Uterus (tissue), 2 donors: ENCODE measurements at regions not wholly inside any gene's neighbourhood (a gene's known extent, or its start where the extent isn't known, plus 50 kb on each side); places are given as distances from the start of the nearest gene placed in this dataset.

Experiments
- POLR2A ChIP-seq, 2 donors: fragments of 450-650 bp; IDR thresholded peaks; one replicate each; pipeline ENCODE4 v1.6.1; 2016; ENCODE audit warnings: antibody characterized with exemption in 2 of 2, mild to moderate bottlenecking in 1 of 2, moderate library complexity in 1 of 2
- TF ChIP-seq, protein P1 (sequence below), 4 experiments: fragments of 200-600 bp in 2 of 4; fragments of 450-650 bp in 2 of 4; sonication (generic) in 2 of 4; IDR thresholded peaks; one replicate each; pipeline ENCODE4 v1.5.1; 2016 to 2019; ENCODE audit warnings: antibody characterized with exemption in 4 of 4, mild to moderate bottlenecking in 2 of 4, moderate library complexity in 1 of 4

- TF ChIP-seq, protein P1, sequence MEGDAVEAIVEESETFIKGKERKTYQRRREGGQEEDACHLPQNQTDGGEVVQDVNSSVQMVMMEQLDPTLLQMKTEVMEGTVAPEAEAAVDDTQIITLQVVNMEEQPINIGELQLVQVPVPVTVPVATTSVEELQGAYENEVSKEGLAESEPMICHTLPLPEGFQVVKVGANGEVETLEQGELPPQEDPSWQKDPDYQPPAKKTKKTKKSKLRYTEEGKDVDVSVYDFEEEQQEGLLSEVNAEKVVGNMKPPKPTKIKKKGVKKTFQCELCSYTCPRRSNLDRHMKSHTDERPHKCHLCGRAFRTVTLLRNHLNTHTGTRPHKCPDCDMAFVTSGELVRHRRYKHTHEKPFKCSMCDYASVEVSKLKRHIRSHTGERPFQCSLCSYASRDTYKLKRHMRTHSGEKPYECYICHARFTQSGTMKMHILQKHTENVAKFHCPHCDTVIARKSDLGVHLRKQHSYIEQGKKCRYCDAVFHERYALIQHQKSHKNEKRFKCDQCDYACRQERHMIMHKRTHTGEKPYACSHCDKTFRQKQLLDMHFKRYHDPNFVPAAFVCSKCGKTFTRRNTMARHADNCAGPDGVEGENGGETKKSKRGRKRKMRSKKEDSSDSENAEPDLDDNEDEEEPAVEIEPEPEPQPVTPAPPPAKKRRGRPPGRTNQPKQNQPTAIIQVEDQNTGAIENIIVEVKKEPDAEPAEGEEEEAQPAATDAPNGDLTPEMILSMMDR (IDR thresholded peaks at IDR 0.05), result no peak
- no peak for TF ChIP-seq POLR2A (IDR thresholded peaks at IDR 0.05)
Measured at GRCh38 chr7:49631071-49631815, 142.2 kb upstream of the VWC2 start.
